SIG-M5 treated with dmso at 0.1 percent for 504 hours (cell line): ENCODE measurements at regions not wholly inside any gene's neighbourhood (a gene's known extent, or its start where the extent isn't known, plus 50 kb on each side); places are given as distances from the start of the nearest gene placed in this dataset.
"Not testable (repeated sequence)": the region's sequence is repeated elsewhere in the genome, so short reads cannot be mapped to it uniquely, and the experiment has no call there.

Experiments
- DNase-seq: peaks from one replicate; lab custom pipeline; 2025; ENCODE audit not compliant: unreplicated experiment; lab: John Stamatoyannopoulos, UW

GRCh38 chr14:87260460-87260859 lies 732.5 kb downstream of the GALC start:
- no peak for DNase-seq

GRCh38 chr14:87257421-87257820 lies 735.6 kb downstream of the GALC start:
- DNase-seq, result no peak

GRCh38 chr14:87255058-87255457 lies 737.9 kb downstream of the GALC start:
- DNase-seq, result no peak

GRCh38 chr14:87254331-87254874 lies 738.6 kb downstream of the GALC start:
- DNase-seq, result no peak

GRCh38 chr14:87253791-87254190 lies 739.2 kb downstream of the GALC start:
- DNase-seq, result not testable (repeated sequence)

GRCh38 chr14:87252103-87252502 lies 740.9 kb downstream of the GALC start:
- peak; percentile 1 for DNase-seq

- DNase-seq, result no peak
Measured at GRCh38 chr14:87251011-87251410, 742.0 kb downstream of the GALC start.

GRCh38 chr14:87241018-87241768 lies 751.8 kb downstream of the GALC start:
- DNase-seq, result no peak

GRCh38 chr14:87240319-87240718 lies 752.7 kb downstream of the GALC start:
- not testable (repeated sequence) for DNase-seq

GRCh38 chr14:87233806-87234384 lies 759.1 kb downstream of the GALC start:
- no peak for DNase-seq

GRCh38 chr14:87233266-87233665 lies 759.7 kb downstream of the GALC start:
- no peak for DNase-seq

GRCh38 chr14:87231336-87232026 lies 761.5 kb downstream of the GALC start:
- DNase-seq, result no peak

- DNase-seq, result no peak
Measured at GRCh38 chr14:87230726-87231125, 762.3 kb downstream of the GALC start.

- no peak for DNase-seq
Measured at GRCh38 chr14:87229131-87229530, 763.9 kb downstream of the GALC start.

GRCh38 chr14:87217023-87217422 lies 776.0 kb downstream of the GALC start:
- no peak for DNase-seq

GRCh38 chr14:87214558-87214957 lies 778.4 kb downstream of the GALC start:
- no peak for DNase-seq

GRCh38 chr14:87207756-87208155 lies 785.2 kb downstream of the GALC start:
- DNase-seq, result no peak

GRCh38 chr14:87205811-87206210 lies 787.2 kb downstream of the GALC start:
- DNase-seq, result no peak

GRCh38 chr14:87203346-87203745 lies 789.6 kb downstream of the GALC start:
- no peak for DNase-seq

GRCh38 chr14:87199381-87199780 lies 793.6 kb downstream of the GALC start:
- DNase-seq, result no peak

GRCh38 chr14:87196436-87196835 lies 796.5 kb downstream of the GALC start:
- no peak for DNase-seq

GRCh38 chr14:87187786-87188185 lies 805.2 kb downstream of the GALC start:
- no peak for DNase-seq
